Bronchial epithelial cell (primary cell): ENCODE measurements at regions not wholly inside any gene's neighbourhood (a gene's known extent, or its start where the extent isn't known, plus 50 kb on each side); places are given as distances from the start of the nearest gene placed in this dataset.
A peak's percentile ranks its signal among the peaks of the same experiment; 100 is the strongest.

Experiments used
- DNase-seq: peaks from one replicate; pipeline ENCODE4 v3.0.0-alpha.2; 2010; ENCODE audit warnings: low read depth
- FAIRE-seq: peaks from 2 replicates; lab custom pipeline; 2011; peaks lifted over from hg19 to GRCh38; lab: Jason Lieb, UNC
- H3K27me3 ChIP-seq: 2 replicates; pipeline ENCODE4 v1.5.1; 2011; ENCODE audit warnings: low read length; ENCODE audit not compliant: control insufficient read depth, insufficient read depth
- H3K36me3 ChIP-seq: 2 replicates; pipeline ENCODE4 v1.5.1; 2011; ENCODE audit warnings: low read length; ENCODE audit not compliant: control insufficient read depth, insufficient read depth
- H3K4me3 ChIP-seq: 2 replicates; pipeline ENCODE4 v1.5.1; 2011; ENCODE audit warnings: mild to moderate bottlenecking, low read depth, low read length, control low read depth
- TF ChIP-seq, protein P1 (sequence below): IDR thresholded peaks from 2 replicates; pipeline ENCODE4 v1.5.1; 2011; ENCODE audit warnings: mild to moderate bottlenecking, moderate library complexity, low read length, control low read depth, inconsistent platforms; ENCODE audit not compliant: insufficient read depth, severe bottlenecking

- H3K36me3 ChIP-seq, result no peaks in the 10 kb centered on the region
- FAIRE-seq, result no peak
- TF ChIP-seq, protein P1, sequence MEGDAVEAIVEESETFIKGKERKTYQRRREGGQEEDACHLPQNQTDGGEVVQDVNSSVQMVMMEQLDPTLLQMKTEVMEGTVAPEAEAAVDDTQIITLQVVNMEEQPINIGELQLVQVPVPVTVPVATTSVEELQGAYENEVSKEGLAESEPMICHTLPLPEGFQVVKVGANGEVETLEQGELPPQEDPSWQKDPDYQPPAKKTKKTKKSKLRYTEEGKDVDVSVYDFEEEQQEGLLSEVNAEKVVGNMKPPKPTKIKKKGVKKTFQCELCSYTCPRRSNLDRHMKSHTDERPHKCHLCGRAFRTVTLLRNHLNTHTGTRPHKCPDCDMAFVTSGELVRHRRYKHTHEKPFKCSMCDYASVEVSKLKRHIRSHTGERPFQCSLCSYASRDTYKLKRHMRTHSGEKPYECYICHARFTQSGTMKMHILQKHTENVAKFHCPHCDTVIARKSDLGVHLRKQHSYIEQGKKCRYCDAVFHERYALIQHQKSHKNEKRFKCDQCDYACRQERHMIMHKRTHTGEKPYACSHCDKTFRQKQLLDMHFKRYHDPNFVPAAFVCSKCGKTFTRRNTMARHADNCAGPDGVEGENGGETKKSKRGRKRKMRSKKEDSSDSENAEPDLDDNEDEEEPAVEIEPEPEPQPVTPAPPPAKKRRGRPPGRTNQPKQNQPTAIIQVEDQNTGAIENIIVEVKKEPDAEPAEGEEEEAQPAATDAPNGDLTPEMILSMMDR, result no peak
- no peaks in the 10 kb centered on the region for H3K27me3 ChIP-seq
- H3K4me3 ChIP-seq, result no peak overlapping the region
- no peak for DNase-seq
Observed at GRCh38 chr4:32440391-32440790, 1720.2 kb downstream of the PCDH7 start.

- Histone ChIP-seq H3K36me3 (no peaks in the 10 kb centered on the region), H3K27me3 (no peaks in the 10 kb centered on the region), H3K4me3 (no peak overlapping the region)
- DNase-seq (no peak), FAIRE-seq (no peak)
- TF ChIP-seq, protein P1, result no peak
Observed at GRCh38 chr4:32454482-32454881, 1734.3 kb downstream of the PCDH7 start.

DNA sequence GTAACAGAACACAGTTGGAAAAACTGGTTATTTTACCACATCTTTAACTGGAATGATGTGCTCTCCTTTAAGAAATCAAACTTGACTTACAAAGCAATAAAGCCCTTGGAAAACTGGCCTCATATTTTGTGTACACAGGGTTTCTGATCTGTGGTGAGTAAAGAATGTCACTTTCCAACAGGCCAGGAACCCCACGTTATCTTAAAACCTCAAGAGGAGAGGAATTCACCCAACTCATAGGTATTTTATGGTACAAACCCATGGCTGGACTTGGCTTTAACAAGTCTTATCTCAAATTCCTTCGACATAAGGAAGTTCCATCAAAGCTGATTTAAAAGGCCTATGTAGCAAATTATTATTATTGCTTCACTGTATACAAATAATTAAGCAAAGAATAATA, 1735.1 kb downstream of the PCDH7 start:
- TF ChIP-seq, protein P1, result no peak
- no peaks in the 10 kb centered on the region for H3K36me3 ChIP-seq
- DNase-seq, result no peak
- no peak for FAIRE-seq
- no peaks in the 10 kb centered on the region for H3K27me3 ChIP-seq
- H3K4me3 ChIP-seq, result no peak overlapping the region

DNA sequence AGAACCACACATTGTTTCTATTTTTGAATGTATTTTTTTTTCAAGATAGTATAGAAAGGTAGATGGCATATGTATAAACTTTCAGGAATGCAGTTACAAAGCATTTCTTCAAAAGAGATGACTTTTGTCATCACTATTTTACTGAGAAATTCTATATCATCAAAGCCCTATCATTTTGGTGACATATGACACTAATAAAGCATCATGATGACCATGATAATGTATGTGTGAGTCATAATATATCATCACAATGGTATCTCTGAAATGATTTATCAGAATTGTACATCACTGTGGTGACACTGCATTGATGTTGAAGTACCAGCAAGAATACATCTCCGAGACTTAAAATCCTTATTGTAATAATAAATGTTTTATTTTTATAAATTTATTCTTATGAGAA, 1740.8 kb downstream of the PCDH7 start:
- Histone ChIP-seq H3K4me3 (no peak overlapping the region), H3K36me3 (no peaks in the 10 kb centered on the region), H3K27me3 (no peaks in the 10 kb centered on the region)
- FAIRE-seq (no peak), DNase-seq (no peak)
- TF ChIP-seq, protein P1, result no peak

DNA sequence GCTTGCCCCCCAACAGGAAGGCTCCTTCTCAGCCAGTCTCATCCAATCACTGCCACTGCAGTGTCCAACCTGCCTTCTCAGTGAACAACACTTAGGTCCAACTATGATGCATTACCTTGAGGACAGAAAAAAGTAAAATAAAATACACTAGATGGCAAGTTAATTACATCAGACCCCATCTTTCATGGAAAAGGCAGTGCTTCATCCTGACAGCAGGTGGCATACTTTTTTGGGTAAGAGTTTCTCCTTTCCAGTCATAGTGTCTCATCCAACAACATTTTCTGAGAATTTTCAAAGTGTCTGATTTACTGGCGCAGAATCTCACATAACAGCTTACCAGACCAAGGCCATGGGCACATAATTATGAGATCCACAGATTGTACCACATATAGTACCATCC, 1742.8 kb downstream of the PCDH7 start:
- FAIRE-seq (no peak), DNase-seq (peak; percentile 38)

More for the DNA sequence above, 1742.8 kb downstream of the PCDH7 start:
- TF ChIP-seq, protein P1, result peak; percentile 64
- Histone ChIP-seq H3K4me3 (no peak overlapping the region), H3K36me3 (no peaks in the 10 kb centered on the region), H3K27me3 (no peaks in the 10 kb centered on the region)
